Loucy (cell line): ENCODE measurements at regions not wholly inside any gene's neighbourhood (a gene's known extent, or its start where the extent isn't known, plus 50 kb on each side); places are given as distances from the start of the nearest gene placed in this dataset.

Source experiments
- CTCF ChIP-seq: fragments of 200-600 bp; sonication (generic); conservative IDR thresholded peaks from 2 replicates; pipeline ENCODE4 v1.5.1; 2014; ENCODE audit warnings: mild to moderate bottlenecking, antibody characterized with exemption, low read length
- EZH2phosphoT487 ChIP-seq: fragments of 200-600 bp; IDR thresholded peaks from 2 replicates; pipeline ENCODE4 v1.6.1; 2018; ENCODE audit warnings: antibody characterized with exemption, mild to moderate bottlenecking, moderate library complexity, borderline replicate concordance

- TF ChIP-seq CTCF: no peak
- TF ChIP-seq EZH2phosphoT487: no peak
Measured at GRCh38 chr12:24206621-24207020, 257.2 kb upstream of the SOX5 start.
